ENCODE measurements at regions not wholly inside any gene's neighbourhood (a gene's known extent, or its start where the extent isn't known, plus 50 kb on each side); places are given as distances from the start of the nearest gene placed in this dataset.

DNA sequence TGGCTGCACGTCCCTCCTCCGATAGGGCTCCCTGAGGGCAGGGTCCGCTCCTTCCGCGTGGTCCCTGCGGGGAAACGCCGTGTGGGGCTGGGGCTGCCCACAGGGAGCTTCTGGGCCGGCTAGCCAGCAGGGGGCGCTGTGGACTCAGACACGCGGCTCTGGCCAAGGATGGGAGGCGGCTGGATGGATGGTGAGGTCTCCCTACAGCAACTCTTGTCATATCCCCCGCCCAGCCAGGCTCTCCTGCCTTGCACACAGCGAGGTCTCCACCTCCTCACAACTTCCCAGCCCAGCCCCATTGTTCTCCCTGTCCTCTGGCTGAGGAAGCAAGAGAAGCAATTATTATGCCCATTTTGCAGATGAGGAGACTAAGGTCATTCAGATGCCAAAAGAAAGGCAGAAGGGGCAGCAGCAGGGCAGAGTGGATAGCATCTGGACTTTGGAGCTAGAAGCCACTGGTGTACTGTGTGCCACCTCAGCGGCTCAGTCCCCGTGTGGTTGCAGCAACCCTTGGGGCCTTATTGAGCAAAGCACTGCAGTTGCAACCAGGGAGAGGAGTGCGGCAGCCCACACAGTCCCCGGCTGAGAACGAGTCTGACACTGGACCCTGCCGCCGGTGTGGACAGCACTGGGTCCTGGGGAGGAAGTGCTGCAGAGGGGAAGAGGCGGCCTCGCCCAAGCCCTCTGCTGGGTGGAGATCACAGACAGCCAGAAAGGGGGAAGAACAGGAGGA is 99.0 kb downstream of the ZFP36L2 start:
- H3K27ac ChIP-seq = no peak overlapping the region
- TF ChIP-seq, protein P1, sequence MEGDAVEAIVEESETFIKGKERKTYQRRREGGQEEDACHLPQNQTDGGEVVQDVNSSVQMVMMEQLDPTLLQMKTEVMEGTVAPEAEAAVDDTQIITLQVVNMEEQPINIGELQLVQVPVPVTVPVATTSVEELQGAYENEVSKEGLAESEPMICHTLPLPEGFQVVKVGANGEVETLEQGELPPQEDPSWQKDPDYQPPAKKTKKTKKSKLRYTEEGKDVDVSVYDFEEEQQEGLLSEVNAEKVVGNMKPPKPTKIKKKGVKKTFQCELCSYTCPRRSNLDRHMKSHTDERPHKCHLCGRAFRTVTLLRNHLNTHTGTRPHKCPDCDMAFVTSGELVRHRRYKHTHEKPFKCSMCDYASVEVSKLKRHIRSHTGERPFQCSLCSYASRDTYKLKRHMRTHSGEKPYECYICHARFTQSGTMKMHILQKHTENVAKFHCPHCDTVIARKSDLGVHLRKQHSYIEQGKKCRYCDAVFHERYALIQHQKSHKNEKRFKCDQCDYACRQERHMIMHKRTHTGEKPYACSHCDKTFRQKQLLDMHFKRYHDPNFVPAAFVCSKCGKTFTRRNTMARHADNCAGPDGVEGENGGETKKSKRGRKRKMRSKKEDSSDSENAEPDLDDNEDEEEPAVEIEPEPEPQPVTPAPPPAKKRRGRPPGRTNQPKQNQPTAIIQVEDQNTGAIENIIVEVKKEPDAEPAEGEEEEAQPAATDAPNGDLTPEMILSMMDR (conservative IDR thresholded peaks at IDR 0.05) = peak; percentile 75

DNA sequence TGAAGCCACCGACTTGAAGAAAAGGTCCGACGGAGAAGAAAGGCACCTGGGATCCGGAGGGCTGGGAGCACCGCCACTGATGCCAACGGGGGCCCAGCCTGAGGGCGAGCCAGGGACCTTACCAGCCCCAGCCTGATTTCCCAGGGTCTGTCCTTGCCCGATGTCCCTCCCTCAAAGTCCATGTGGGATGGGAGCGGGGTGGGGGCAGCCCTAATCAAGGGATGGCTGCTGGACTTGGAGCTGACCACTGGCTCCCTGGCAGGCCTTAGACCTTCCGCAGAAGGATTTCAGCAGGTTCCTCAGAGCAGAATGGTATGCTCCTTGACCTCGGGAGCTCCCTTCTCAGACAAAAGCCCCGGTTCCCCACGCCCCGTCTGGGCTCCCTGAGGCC is 99.6 kb downstream of the ZFP36L2 start:
- TF ChIP-seq, protein P1 (conservative IDR thresholded peaks at IDR 0.05) = no peak
- no peak overlapping the region for H3K27ac ChIP-seq

DNA sequence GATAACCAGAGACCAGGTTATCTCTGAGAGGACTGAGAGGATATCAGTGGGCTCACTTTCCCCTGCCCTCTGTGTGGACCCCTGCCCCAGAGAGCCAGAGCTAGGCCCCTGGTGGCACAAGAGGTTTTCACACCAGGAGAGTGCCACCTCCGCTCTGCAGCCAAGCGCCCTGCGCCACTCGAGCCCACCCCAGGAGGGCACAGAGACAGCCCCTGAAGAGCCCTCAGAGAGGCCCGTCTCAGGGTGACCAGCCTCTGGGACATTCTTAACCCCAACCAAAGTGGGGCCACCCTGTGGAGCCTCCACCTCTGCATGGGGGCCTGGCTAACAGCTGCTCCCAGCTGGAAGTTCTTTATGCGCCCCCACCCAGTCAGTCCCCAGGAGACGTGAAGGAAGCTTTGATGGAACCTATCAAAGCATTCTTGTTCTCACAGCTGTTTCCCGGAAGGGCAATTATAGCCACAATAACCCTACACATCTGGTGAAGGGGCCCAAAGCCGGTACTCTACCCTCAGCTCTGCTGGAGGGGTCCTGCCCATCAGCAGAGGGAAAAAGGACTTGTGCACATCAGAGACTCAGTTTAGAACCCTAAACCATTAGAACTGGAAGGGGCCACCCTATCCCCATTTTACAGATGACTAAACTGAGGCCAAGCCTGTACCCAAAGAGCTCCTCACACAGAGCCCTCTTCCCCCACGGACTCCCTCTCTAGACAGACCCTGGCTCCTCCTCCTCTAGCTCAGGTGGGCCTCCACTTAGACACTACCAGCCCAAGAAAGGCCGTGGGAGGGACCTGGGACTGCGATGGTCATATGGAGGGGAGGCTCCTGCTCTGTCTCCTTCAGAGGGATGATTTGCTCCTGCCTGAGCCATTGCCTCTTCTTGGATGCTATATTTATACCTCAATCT is 101.1 kb downstream of the ZFP36L2 start:
- no peak overlapping the region for H3K27ac ChIP-seq
- TF ChIP-seq, protein P1 (conservative IDR thresholded peaks at IDR 0.05) = no peak

DNA sequence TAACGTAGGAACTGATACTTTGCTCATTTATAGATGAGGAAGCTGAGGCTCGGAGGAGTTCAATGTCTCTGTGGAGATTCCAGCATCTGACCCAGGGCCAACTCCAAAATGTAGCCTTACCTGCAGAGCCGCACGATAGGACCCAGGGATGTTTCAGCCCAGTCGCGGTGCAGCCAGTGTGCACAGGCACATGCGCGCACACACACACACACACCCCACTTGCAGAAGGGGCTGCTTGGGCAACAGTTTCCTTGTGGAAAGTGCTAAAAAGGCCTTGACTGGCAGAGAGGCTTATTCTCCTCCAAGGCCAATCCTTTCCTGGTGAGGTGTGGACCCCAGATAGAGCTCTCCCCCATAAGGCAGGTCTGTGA is 101.7 kb downstream of the ZFP36L2 start:
- H3K27ac ChIP-seq = no peak overlapping the region
- TF ChIP-seq, protein P1 (conservative IDR thresholded peaks at IDR 0.05) = no peak

DNA sequence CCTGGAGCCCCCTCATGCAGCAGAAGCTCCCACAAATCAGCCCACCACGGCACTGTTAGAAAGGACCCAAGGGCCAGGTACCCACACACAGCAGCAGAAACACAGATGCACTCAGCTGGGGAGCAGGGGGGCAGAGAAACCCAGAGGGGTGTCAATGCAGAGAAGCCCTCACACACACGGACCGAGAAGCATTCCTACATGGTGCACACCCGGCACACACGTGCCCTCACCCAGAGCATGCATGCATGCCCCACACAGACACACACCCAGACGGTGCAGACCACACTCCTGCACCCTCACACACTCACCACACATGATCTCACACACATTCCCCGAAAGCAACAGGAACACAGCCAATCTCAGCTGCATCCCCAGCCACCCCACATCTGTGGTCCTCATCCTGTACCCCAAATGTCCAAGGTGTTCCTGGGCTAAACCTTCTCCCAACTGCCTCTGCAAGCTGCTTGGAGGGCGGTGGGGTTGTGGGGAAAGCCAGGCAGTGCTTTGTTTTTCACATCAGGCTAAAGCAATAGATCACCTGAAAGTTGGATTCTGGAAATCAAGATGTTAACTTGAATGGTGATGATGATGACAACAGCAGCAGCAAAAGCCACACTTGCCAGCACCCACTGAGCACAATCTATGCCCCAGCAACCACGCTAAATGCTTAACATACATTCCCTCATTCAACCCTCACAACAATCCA is 102.3 kb downstream of the ZFP36L2 start:
- H3K27ac ChIP-seq = no peak overlapping the region
- TF ChIP-seq, protein P1 (conservative IDR thresholded peaks at IDR 0.05) = no peak

DNA sequence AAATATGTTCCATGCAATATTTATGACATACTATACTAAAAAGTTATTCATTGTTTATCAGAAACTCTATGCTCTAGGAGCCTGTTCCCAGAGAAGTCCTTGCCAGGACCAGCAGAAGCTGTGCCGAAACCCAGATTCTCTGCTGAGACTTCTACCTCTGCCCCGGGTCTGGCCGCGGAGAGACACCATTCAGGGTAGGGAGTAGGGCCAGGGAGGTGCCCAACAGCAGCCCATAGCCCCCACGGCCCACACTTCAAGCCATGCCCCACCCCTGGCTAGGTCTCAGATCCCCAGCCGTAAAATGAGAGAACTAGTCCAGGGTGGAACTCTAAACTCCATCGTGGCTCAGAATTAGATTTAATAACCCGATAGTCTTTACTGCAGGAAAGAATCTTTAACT is 102.9 kb downstream of the ZFP36L2 start:
- no peak overlapping the region for H3K27ac ChIP-seq
- TF ChIP-seq, protein P1 (conservative IDR thresholded peaks at IDR 0.05) = no peak

DNA sequence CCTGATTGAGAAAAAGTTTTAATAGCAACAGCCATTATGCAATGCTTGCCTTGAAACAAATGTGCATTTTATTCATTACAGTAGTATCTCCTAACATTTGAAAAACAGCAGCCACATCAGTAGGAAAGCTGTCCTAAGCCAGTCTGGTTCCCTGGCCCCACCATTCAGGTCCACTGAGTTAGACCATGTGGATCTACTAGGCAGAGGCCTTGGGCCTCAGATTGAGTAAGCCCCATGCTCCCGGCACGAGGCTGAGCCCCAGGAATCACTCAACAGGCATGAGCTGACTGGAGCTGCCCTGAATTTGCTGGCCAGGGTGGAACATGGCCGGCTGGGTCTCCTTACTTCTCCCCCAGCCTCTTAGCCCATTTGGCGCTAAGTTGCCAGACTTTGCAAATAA is 103.4 kb downstream of the ZFP36L2 start:
- TF ChIP-seq, protein P1 (conservative IDR thresholded peaks at IDR 0.05) = no peak
- no peak overlapping the region for H3K27ac ChIP-seq

Measured in VCaP (cell line).